ENCODE measurements at regions not wholly inside any gene's neighbourhood (a gene's known extent, or its start where the extent isn't known, plus 50 kb on each side); places are given as distances from the start of the nearest gene placed in this dataset.

DNA sequence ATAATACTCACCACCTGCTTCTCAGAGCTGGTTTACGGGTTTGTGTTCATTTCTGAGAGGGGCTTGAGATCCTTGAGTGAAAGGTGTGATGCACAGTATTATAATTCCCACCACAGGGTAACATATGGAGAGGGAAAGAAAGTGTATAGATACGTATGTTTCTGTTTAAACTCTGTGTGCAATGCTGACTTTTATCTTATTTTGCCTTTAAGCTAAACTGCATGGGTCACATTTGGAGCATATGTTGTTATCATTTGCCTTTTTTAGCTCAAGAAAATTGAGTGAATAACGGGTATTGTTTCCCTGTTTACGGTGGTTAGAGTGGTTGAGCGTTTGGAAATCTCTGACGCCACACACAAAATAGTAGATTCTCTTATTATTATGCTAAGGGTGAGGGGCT is 191.1 kb upstream of the NFIA start:
- no peaks in the 10 kb centered on the region for H3K36me3 Mint-ChIP-seq (ENCODE audit: insufficient read depth in 1 of 3, low read depth in 3 of 3)
- H3K9me3 Mint-ChIP-seq: no peaks in the 10 kb centered on the region; a peak in 1 of 5 replicates
- TF ChIP-seq, protein P1, sequence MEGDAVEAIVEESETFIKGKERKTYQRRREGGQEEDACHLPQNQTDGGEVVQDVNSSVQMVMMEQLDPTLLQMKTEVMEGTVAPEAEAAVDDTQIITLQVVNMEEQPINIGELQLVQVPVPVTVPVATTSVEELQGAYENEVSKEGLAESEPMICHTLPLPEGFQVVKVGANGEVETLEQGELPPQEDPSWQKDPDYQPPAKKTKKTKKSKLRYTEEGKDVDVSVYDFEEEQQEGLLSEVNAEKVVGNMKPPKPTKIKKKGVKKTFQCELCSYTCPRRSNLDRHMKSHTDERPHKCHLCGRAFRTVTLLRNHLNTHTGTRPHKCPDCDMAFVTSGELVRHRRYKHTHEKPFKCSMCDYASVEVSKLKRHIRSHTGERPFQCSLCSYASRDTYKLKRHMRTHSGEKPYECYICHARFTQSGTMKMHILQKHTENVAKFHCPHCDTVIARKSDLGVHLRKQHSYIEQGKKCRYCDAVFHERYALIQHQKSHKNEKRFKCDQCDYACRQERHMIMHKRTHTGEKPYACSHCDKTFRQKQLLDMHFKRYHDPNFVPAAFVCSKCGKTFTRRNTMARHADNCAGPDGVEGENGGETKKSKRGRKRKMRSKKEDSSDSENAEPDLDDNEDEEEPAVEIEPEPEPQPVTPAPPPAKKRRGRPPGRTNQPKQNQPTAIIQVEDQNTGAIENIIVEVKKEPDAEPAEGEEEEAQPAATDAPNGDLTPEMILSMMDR (conservative IDR thresholded peaks at IDR 0.05): no peak
- Histone ChIP-seq H2BK5ac (ENCODE audit: insufficient read length, low read length) (no peak overlapping the region), H3K14ac (ENCODE audit: insufficient read depth, low read length) (no peak overlapping the region), H2BK15ac (ENCODE audit: low read depth, low read length) (no peak overlapping the region), H2BK20ac (ENCODE audit: low read depth, low read length, poor library complexity, severe bottlenecking) (no peak overlapping the region), H3K56ac (ENCODE audit: insufficient read length, low read depth, low read length) (no peak overlapping the region), H3K27ac (ENCODE audit: insufficient read length, low read depth, low read length) (no peak overlapping the region), H2AFZ (ENCODE audit: low read length) (no peak overlapping the region), H2AK5ac (ENCODE audit: insufficient read length, low read length) (no peak overlapping the region), H3K18ac (ENCODE audit: insufficient read length, low read depth, low read length) (no peak overlapping the region), H4K20me1 (ENCODE audit: control insufficient read depth, insufficient read depth, insufficient read length) (no peaks in the 10 kb centered on the region), H3K79me2 (ENCODE audit: insufficient read depth, low read length) (no peaks in the 10 kb centered on the region), H3K4me1 (ENCODE audit: insufficient read depth, low read length) (peaks cover 17% of the 10 kb centered on the region; the same call in 1 of the 2 replicates), H2BK12ac (ENCODE audit: insufficient read length, low read depth, low read length) (no peak overlapping the region), H4K5ac (ENCODE audit: insufficient read length, low read depth, low read length) (no peak overlapping the region), H3K79me1 (ENCODE audit: insufficient read depth, low read depth, low read length, poor library complexity, severe bottlenecking) (no peaks in the 10 kb centered on the region), H4K91ac (ENCODE audit: insufficient read length, low read depth, low read length) (no peak overlapping the region), H3K27me3 (ENCODE audit: insufficient read depth, low read length) (no peaks in the 10 kb centered on the region), H3T11ph (ENCODE audit: low read length) (no peak overlapping the region), H3K9ac (ENCODE audit: extremely low read depth, insufficient read length, low read length) (no peak overlapping the region), H3K23me2 (ENCODE audit: insufficient read length, low read depth, low read length, poor library complexity, severe bottlenecking) (peaks cover 2% of the 10 kb centered on the region), H2BK120ac (ENCODE audit: low read depth, low read length, poor library complexity, severe bottlenecking) (no peak overlapping the region), H3K9me3 (ENCODE audit: control insufficient read depth, low read depth, low read length) (no peaks in the 10 kb centered on the region), H3K4me2 (ENCODE audit: insufficient read depth, insufficient read length, low read length) (no peak overlapping the region), H3K4ac (ENCODE audit: low read depth, low read length) (no peak overlapping the region), H4K8ac (replicated peaks; ENCODE audit: insufficient read length, low read depth, low read length) (no peak overlapping the region), H3K23ac (ENCODE audit: insufficient read length, low read depth, low read length) (no peak overlapping the region)
- no peak for DNase-seq
- H3K4me1 Mint-ChIP-seq: peaks cover 58 to 59% of the 10 kb centered on the region in 2 experiments
- no peaks in the 10 kb centered on the region for H3K27me3 Mint-ChIP-seq (ENCODE audit: low read depth)
- no CpG with 5 or more reads among the region's 6 CpGs for WGBS (ENCODE audit: extremely low coverage, insufficient read length, low lambda C conversion rate)
- H3K4me3 Mint-ChIP-seq: no peak overlapping the region
- no peak overlapping the region for H3K27ac Mint-ChIP-seq
